ENCODE measurements at regions not wholly inside any gene's neighbourhood (a gene's known extent, or its start where the extent isn't known, plus 50 kb on each side); places are given as distances from the start of the nearest gene placed in this dataset.

DNA sequence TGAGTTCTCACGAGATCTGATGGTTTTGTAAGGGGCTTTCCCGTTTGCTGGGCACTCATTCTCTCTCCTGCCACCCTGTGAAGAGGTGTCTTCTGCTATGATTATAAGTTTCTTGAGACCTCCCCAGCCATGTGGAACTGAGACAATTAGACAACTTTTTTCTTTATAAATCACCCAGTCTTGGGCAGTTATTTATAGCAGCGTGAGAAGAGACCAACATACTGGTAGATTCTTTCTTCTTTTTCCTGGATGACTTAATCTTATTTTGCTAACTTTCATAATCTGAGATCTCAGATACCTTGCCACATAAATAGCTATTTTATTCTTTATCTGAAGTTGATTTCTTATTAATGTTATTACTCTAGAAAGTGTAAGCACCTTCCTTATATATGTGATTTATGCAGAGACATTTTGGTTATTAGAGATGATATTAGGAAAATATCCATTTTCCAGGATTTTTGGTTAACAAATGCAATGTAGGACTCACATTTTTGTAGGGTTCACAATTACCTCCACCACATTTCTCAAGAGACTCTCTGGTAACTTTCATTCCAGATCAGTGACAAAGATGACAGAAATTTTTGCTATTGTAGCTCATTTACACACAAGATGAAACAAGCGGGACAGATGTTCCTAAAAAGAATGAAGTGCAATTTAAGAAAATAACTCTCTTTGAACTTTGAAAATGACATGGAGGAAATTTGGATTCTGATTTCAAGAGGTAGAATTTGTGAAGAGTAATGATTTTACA, 97.9 kb upstream of the RND3 start:
- H3K4me1 ChIP-seq (ENCODE audit: control insufficient read depth, extremely low read depth, insufficient read depth, low read length) = peaks cover 3% of the 10 kb centered on the region
- H3K79me2 ChIP-seq (ENCODE audit: control insufficient read depth, insufficient read depth, low read length) = no peaks in the 10 kb centered on the region
- H3K36me3 ChIP-seq (ENCODE audit: control insufficient read depth in 2 of 2, extremely low read depth in 1 of 2, insufficient read depth in 2 of 2, low read length in 2 of 2) = no peaks in the 10 kb centered on the region
- H2AFZ ChIP-seq (ENCODE audit: low read depth, low read length) = no peak overlapping the region
- H3K27ac ChIP-seq (ENCODE audit: insufficient read depth, low read depth, low read length) = no peak overlapping the region
- no peaks in the 10 kb centered on the region for H3K27me3 ChIP-seq (ENCODE audit: control insufficient read depth in 2 of 2, insufficient read depth in 2 of 2, low read length in 2 of 2)
- dilution Hi-C loops (cut with MboI; ENCODE audit: extremely low pct_ligation_motif_present, low sequenced_read_pairs) = no loop called here
- H4K20me1 ChIP-seq (replicated peaks; ENCODE audit: control insufficient read depth, extremely low read depth, insufficient read depth, low read length) = no peaks in the 10 kb centered on the region
- no peak overlapping the region for H3K4me2 ChIP-seq (ENCODE audit: insufficient read depth, low read length)
- no TSS peak for BruUV-seq (replicated peaks)
- TF ChIP-seq GATA2 (IDR thresholded peaks at IDR 0.05; ENCODE audit: insufficient read depth, insufficient read length, low read depth, low read length) = no peak
- no peak for TF ChIP-seq MYC (IDR thresholded peaks at IDR 0.05; ENCODE audit: low read depth, low read length)
- TF ChIP-seq JUN (IDR thresholded peaks at IDR 0.05; ENCODE audit: borderline replicate concordance, insufficient read depth, insufficient read length, low read depth) = no peak
- no peak for TF ChIP-seq MAX (IDR thresholded peaks at IDR 0.05; ENCODE audit: insufficient read depth, insufficient read length)
- TF ChIP-seq EZH2 (IDR thresholded peaks at IDR 0.05; ENCODE audit: borderline replicate concordance, low read depth, low read length, severe bottlenecking) = no peak
- TF ChIP-seq, protein P1, sequence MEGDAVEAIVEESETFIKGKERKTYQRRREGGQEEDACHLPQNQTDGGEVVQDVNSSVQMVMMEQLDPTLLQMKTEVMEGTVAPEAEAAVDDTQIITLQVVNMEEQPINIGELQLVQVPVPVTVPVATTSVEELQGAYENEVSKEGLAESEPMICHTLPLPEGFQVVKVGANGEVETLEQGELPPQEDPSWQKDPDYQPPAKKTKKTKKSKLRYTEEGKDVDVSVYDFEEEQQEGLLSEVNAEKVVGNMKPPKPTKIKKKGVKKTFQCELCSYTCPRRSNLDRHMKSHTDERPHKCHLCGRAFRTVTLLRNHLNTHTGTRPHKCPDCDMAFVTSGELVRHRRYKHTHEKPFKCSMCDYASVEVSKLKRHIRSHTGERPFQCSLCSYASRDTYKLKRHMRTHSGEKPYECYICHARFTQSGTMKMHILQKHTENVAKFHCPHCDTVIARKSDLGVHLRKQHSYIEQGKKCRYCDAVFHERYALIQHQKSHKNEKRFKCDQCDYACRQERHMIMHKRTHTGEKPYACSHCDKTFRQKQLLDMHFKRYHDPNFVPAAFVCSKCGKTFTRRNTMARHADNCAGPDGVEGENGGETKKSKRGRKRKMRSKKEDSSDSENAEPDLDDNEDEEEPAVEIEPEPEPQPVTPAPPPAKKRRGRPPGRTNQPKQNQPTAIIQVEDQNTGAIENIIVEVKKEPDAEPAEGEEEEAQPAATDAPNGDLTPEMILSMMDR (IDR thresholded peaks at IDR 0.05; ENCODE audit: extremely low read depth in 1 of 2, insufficient read depth in 1 of 2, low read depth in 1 of 2, low read length in 2 of 2) = no peak
- TF ChIP-seq POLR2A (IDR thresholded peaks at IDR 0.05; ENCODE audit: low read depth, low read length) = no peak
- TF ChIP-seq POLR2AphosphoS5 (IDR thresholded peaks at IDR 0.05; ENCODE audit: insufficient read depth, low read depth, low read length) = no peak
- no peak for TF ChIP-seq FOS (IDR thresholded peaks at IDR 0.05; ENCODE audit: borderline replicate concordance, insufficient read depth, low read length)
- H3K9ac ChIP-seq (replicated peaks; ENCODE audit: extremely low read depth, insufficient read depth, low read length) = no peak overlapping the region
- no peak overlapping the region for H3K4me3 ChIP-seq (replicated peaks in 1 of 3; ENCODE audit: insufficient read depth in 1 of 3, low read depth in 1 of 3, low read length in 3 of 3)
- intact Hi-C loops (cut with micrococcal nuclease) = no loop called here
- H3K9me1 ChIP-seq (replicated peaks; ENCODE audit: control insufficient read depth, extremely low read depth, insufficient read depth, low read length) = no peaks in the 10 kb centered on the region
- ChIA-PET CTCF (interaction anchor here (1.0 to 1.4 kb wide), 3 partner anchors 16 to 653 kb away, joined by 3 to 6 read pairs (median 3); no protein-coding TSS in a partner anchor), POLR2A (no interaction called here)
- H3K9me3 ChIP-seq (replicated peaks; ENCODE audit: control insufficient read depth, insufficient read depth, low read length) = no peaks in the 10 kb centered on the region
- no peak for DNase-seq (ENCODE audit: low read depth, low spot score)
- FAIRE-seq = no peak

Measured in endothelial cell of umbilical vein (primary cell).